Parathyroid adenoma (tissue), 2 donors: ENCODE measurements at regions not wholly inside any gene's neighbourhood (a gene's known extent, or its start where the extent isn't known, plus 50 kb on each side); places are given as distances from the start of the nearest gene placed in this dataset.

Experiments used
- H2AFZ ChIP-seq: fragments of 300-600 bp; sonication (generic); one replicate; pipeline ENCODE4 v1.7.0; 2017; ENCODE audit warnings: antibody characterized with exemption, mild to moderate bottlenecking
- H3K27ac ChIP-seq: fragments of 300-600 bp; sonication (generic); one replicate; pipeline ENCODE4 v1.7.0; 2017
- H3K27me3 ChIP-seq: fragments of 300-600 bp; sonication (generic); one replicate; pipeline ENCODE4 v1.7.0; 2017; ENCODE audit warnings: low read length; ENCODE audit not compliant: control insufficient read depth, insufficient read depth
- H3K36me3 ChIP-seq: fragments of 300-600 bp; sonication (generic); one replicate; pipeline ENCODE4 v1.7.0; 2017; ENCODE audit warnings: low read length; ENCODE audit not compliant: control insufficient read depth, insufficient read depth
- H3K4me1 ChIP-seq: fragments of 300-600 bp; sonication (generic); one replicate; pipeline ENCODE4 v1.7.0; 2017; ENCODE audit warnings: control low read depth
- H3K4me2 ChIP-seq: fragments of 300-600 bp; sonication (generic); one replicate; pipeline ENCODE4 v1.7.0; 2017; ENCODE audit warnings: low read length
- H3K4me3 ChIP-seq: fragments of 300-600 bp; sonication (generic); one replicate; pipeline ENCODE4 v1.7.0; 2017; ENCODE audit warnings: low read depth, low read length
- H3K79me2 ChIP-seq: fragments of 300-600 bp; sonication (generic); one replicate; pipeline ENCODE4 v1.7.0; 2017; ENCODE audit warnings: control low read depth
- H3K9ac ChIP-seq: fragments of 300-600 bp; sonication (generic); one replicate; pipeline ENCODE4 v1.7.0; 2017; ENCODE audit warnings: mild to moderate bottlenecking
- H3K9me3 ChIP-seq: fragments of 300-600 bp; sonication (generic); one replicate; pipeline ENCODE4 v1.7.0; 2017; ENCODE audit warnings: low read length; ENCODE audit not compliant: control insufficient read depth
- TF ChIP-seq, protein P1 (sequence below): fragments of 300-600 bp; sonication (generic); IDR thresholded peaks from one replicate; pipeline ENCODE4 v1.7.0; 2017; ENCODE audit warnings: antibody characterized with exemption, mild to moderate bottlenecking
- donor health status: primary hyperparathyroidism.

DNA sequence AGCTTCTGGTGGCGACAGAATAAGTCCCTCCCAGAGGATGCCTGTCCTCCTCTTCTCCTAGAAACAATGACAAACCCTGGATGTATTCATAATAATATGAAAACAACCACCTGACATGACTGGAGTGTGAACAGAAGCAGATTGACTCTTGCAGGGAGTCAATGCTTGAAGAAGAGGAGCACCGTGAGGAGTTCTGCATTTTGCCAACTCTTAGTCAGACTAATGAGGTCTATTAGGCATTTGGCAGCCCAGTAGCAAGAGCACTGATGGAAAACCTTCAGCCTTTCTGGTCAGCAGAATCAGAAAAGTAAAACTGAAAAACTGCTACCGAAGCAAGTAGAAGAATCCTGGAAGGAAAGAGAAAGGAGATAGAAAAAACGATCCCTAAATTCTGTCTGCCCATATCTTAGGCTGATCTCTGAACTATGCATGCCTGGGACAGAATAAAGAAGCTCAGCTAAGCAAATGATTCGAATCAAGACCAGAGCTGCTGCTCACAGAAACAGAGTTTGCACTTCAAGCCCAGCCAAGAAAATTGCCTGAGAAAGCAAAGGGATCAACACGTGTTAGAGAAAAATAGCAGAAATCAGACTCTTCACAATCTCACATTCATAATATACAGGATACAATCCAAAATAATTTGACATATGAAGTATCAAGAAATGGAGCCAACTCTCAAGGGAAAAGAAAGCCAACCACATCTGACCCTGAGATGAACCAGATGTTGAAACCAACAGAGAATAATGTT, 69.5 kb upstream of the OSMR start:
- no peak overlapping the region for H3K27ac ChIP-seq
- TF ChIP-seq, protein P1, sequence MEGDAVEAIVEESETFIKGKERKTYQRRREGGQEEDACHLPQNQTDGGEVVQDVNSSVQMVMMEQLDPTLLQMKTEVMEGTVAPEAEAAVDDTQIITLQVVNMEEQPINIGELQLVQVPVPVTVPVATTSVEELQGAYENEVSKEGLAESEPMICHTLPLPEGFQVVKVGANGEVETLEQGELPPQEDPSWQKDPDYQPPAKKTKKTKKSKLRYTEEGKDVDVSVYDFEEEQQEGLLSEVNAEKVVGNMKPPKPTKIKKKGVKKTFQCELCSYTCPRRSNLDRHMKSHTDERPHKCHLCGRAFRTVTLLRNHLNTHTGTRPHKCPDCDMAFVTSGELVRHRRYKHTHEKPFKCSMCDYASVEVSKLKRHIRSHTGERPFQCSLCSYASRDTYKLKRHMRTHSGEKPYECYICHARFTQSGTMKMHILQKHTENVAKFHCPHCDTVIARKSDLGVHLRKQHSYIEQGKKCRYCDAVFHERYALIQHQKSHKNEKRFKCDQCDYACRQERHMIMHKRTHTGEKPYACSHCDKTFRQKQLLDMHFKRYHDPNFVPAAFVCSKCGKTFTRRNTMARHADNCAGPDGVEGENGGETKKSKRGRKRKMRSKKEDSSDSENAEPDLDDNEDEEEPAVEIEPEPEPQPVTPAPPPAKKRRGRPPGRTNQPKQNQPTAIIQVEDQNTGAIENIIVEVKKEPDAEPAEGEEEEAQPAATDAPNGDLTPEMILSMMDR, result no peak

DNA sequence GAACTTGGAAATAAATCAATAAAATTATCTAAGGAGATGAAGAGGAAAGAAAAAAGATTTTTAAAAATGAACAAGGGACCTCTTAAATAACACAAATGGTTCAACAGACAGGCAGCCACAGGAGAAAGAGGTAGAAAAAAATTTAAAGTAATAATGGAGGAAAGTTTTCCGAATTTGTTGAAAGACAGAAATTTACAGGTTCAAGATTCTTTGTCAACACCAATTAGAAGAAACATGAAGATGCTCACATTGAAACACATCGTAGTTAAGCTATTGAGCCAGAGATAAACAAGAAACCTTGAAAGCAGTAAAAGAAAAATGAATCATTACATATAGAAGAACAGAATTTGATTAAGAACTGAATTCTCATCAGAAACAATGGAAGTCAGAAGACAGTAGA, 68.7 kb upstream of the OSMR start:
- Histone ChIP-seq H3K36me3 (no peaks in the 10 kb centered on the region), H2AFZ (no peak overlapping the region), H3K27ac (no peak overlapping the region), H3K79me2 (no peaks in the 10 kb centered on the region), H3K4me1 (no peaks in the 10 kb centered on the region), H3K9me3 (no peaks in the 10 kb centered on the region), H3K27me3 (no peaks in the 10 kb centered on the region), H3K4me3 (no peak overlapping the region), H3K9ac (no peak overlapping the region), H3K4me2 (no peak overlapping the region)
- TF ChIP-seq, protein P1, result no peak

More for the DNA sequence above, 69.5 kb upstream of the OSMR start:
- H3K79me2 ChIP-seq, result no peaks in the 10 kb centered on the region
- H3K4me1 ChIP-seq, result no peaks in the 10 kb centered on the region
- no peaks in the 10 kb centered on the region for H3K9me3 ChIP-seq
- H3K4me3 ChIP-seq, result no peak overlapping the region
- no peaks in the 10 kb centered on the region for H3K27me3 ChIP-seq
- no peaks in the 10 kb centered on the region for H3K36me3 ChIP-seq
- H3K9ac ChIP-seq, result no peak overlapping the region
- no peak overlapping the region for H2AFZ ChIP-seq
- no peak overlapping the region for H3K4me2 ChIP-seq

DNA sequence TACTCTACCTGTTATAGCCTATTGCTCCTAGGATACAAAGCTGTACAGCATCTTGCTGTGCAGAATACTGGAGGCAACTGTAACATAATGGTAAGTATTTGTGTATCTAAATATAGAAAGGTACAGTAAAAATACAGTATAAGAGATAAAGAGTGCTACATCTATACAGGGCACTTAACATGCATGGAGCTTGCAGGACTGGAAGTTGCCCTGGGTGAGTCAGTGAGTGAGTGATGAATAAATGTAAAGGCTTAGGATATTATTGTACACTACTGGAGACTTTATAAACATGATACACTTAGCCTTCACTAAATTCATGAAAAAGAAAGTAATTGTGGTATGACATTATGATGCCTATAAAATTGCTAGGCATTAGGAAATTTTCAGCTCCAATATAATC, 65.5 kb upstream of the OSMR start:
- no peaks in the 10 kb centered on the region for H3K36me3 ChIP-seq
- TF ChIP-seq, protein P1, result no peak
- peaks cover 4% of the 10 kb centered on the region for H3K4me1 ChIP-seq
- H3K27ac ChIP-seq, result no peak overlapping the region
- H3K79me2 ChIP-seq, result no peaks in the 10 kb centered on the region
- H2AFZ ChIP-seq, result no peak overlapping the region
- H3K4me3 ChIP-seq, result no peak overlapping the region
- no peaks in the 10 kb centered on the region for H3K9me3 ChIP-seq
- no peak overlapping the region for H3K9ac ChIP-seq
- no peak overlapping the region for H3K4me2 ChIP-seq
- no peaks in the 10 kb centered on the region for H3K27me3 ChIP-seq

DNA sequence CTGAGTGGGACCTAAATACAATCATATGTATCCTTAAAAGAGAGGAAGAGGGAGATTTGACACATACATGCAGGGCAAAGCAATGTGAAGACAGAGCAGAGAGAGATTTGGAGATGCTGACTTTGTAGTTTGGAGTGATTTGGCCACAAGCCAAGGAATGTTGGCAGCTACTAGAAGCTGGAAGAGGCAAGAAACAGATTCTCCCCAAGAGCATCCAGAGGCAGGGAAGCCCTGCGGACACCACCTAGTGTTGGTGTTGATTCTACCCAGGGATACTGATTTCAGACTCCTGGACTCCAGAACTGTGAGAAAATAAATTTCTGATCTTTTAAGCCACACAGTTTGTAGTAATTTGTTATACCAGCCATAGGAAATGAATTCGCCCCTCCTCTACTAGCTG, 64.9 kb upstream of the OSMR start:
- TF ChIP-seq, protein P1, result no peak
- no peak overlapping the region for H2AFZ ChIP-seq
- no peaks in the 10 kb centered on the region for H3K36me3 ChIP-seq
- H3K9ac ChIP-seq, result no peak overlapping the region
- no peaks in the 10 kb centered on the region for H3K79me2 ChIP-seq
- H3K4me3 ChIP-seq, result no peak overlapping the region
- no peaks in the 10 kb centered on the region for H3K9me3 ChIP-seq
- H3K4me2 ChIP-seq, result no peak overlapping the region
- no peak overlapping the region for H3K27ac ChIP-seq
- peaks cover 4% of the 10 kb centered on the region for H3K4me1 ChIP-seq
- H3K27me3 ChIP-seq, result no peaks in the 10 kb centered on the region
